Upper lobe of right lung (tissue), 1 donor: ENCODE measurements at regions not wholly inside any gene's neighbourhood (a gene's known extent, or its start where the extent isn't known, plus 50 kb on each side); places are given as distances from the start of the nearest gene placed in this dataset.

ENCODE experiments used
- ATAC-seq: fragments of 200-7000 bp; cut with Tn5 transposase; one replicate; pipeline ENCODE4 v1.9.1; 2020; ENCODE audit warnings: mild to moderate bottlenecking, moderate library complexity
- DNase-seq: peaks from one replicate; pipeline ENCODE4 v3.0.0-alpha.2; 2020
- H3K27ac ChIP-seq: fragments of 200-600 bp; one replicate; pipeline ENCODE4 v1.8.0; 2022
- H3K27me3 ChIP-seq: fragments of 200-600 bp; one replicate; pipeline ENCODE4 v1.8.0; 2022; ENCODE audit warnings: mild to moderate bottlenecking
- H3K36me3 ChIP-seq: fragments of 200-600 bp; one replicate; pipeline ENCODE4 v1.8.0; 2022
- H3K4me1 ChIP-seq: fragments of 200-600 bp; one replicate; pipeline ENCODE4 v1.8.0; 2022
- H3K4me3 ChIP-seq: fragments of 200-600 bp; one replicate; pipeline ENCODE4 v1.8.0; 2022; ENCODE audit warnings: mild to moderate bottlenecking
- H3K9me3 ChIP-seq: fragments of 200-600 bp; one replicate; pipeline ENCODE4 v1.8.0; 2022
- CTCF ChIP-seq: fragments of 200-600 bp; IDR thresholded peaks from one replicate; pipeline ENCODE4 v1.8.0; 2022; ENCODE audit warnings: antibody characterized with exemption
- intact Hi-C: fragments of 100-400 bp; cut with DNase I; formaldehyde crosslinking; loops from one replicate; pipeline ENCODE4 v1.11.0; 2022
- donor health status: DM: no; HTN: yes; CAD: no; lungs with severe emphysema.

GRCh38 chr10:36730316-36730715, 395.1 kb upstream of the ANKRD30A start:
- DNase-seq, result no peak

GRCh38 chr10:36728626-36729025, 396.8 kb upstream of the ANKRD30A start:
- Histone ChIP-seq H3K4me1 (no peaks in the 10 kb centered on the region), H3K4me3 (no peak overlapping the region), H3K9me3 (no peaks in the 10 kb centered on the region), H3K36me3 (no peaks in the 10 kb centered on the region), H3K27me3 (no peaks in the 10 kb centered on the region), H3K27ac (no peak overlapping the region)
- intact Hi-C loops, result no loop called here
- ATAC-seq, result no peak
- no peak for DNase-seq
- TF ChIP-seq CTCF, result no peak

More at GRCh38 chr10:36730316-36730715, 395.1 kb upstream of the ANKRD30A start:
- ATAC-seq, result no peak
- H3K4me3 ChIP-seq, result no peak overlapping the region
- H3K36me3 ChIP-seq, result no peaks in the 10 kb centered on the region
- H3K9me3 ChIP-seq, result no peaks in the 10 kb centered on the region
- no peaks in the 10 kb centered on the region for H3K4me1 ChIP-seq
- intact Hi-C loops, result no loop called here
- no peak for TF ChIP-seq CTCF
- H3K27me3 ChIP-seq, result no peaks in the 10 kb centered on the region
- H3K27ac ChIP-seq, result no peak overlapping the region

GRCh38 chr10:36725581-36726520, 399.5 kb upstream of the ANKRD30A start:
- Histone ChIP-seq H3K9me3 (no peaks in the 10 kb centered on the region), H3K4me3 (no peak overlapping the region), H3K4me1 (no peaks in the 10 kb centered on the region), H3K27ac (no peak overlapping the region), H3K27me3 (no peaks in the 10 kb centered on the region), H3K36me3 (no peaks in the 10 kb centered on the region)
- intact Hi-C loops, result no loop called here
- peak; percentile 72 for ATAC-seq
- TF ChIP-seq CTCF, result peak; percentile 20
- DNase-seq, result no peak

GRCh38 chr10:36722777-36723176, 402.6 kb upstream of the ANKRD30A start:
- DNase-seq (no peak), ATAC-seq (no peak)
- H3K4me1 ChIP-seq, result no peaks in the 10 kb centered on the region
- intact Hi-C loops, result no loop called here
- no peak for TF ChIP-seq CTCF
- no peak overlapping the region for H3K27ac ChIP-seq
- H3K36me3 ChIP-seq, result no peaks in the 10 kb centered on the region
- H3K27me3 ChIP-seq, result no peaks in the 10 kb centered on the region
- H3K9me3 ChIP-seq, result no peaks in the 10 kb centered on the region
- H3K4me3 ChIP-seq, result no peak overlapping the region

GRCh38 chr10:36721871-36722270, 403.5 kb upstream of the ANKRD30A start:
- Histone ChIP-seq H3K9me3 (no peaks in the 10 kb centered on the region), H3K4me3 (no peak overlapping the region), H3K27me3 (no peaks in the 10 kb centered on the region), H3K4me1 (no peaks in the 10 kb centered on the region), H3K27ac (no peak overlapping the region), H3K36me3 (no peaks in the 10 kb centered on the region)
- DNase-seq, result no peak
- no peak for ATAC-seq
- TF ChIP-seq CTCF, result no peak
- intact Hi-C loops, result no loop called here
